HepG2 (cell line): ENCODE measurements at regions not wholly inside any gene's neighbourhood (a gene's known extent, or its start where the extent isn't known, plus 50 kb on each side); places are given as distances from the start of the nearest gene placed in this dataset.

ENCODE experiments used
- CBFB ChIP-seq: sonication (generic); formaldehyde crosslinking; IDR thresholded peaks from 2 replicates; pipeline ENCODE4 v1.4.0; 2020; ENCODE audit warnings: missing genetic modification reagents
- GABPA ChIP-seq, 2 experiments: IDR thresholded peaks; 2 replicates each; pipeline ENCODE4 v1.6.1; 2011 to 2016; ENCODE audit warnings: low read depth in 2 of 2, low read length in 1 of 2, missing biosample characterization in 1 of 2, missing genetic modification characterization in 1 of 2
- HMGA1 ChIP-seq: sonication (generic); formaldehyde crosslinking; conservative IDR thresholded peaks from 2 replicates; pipeline ENCODE4 v1.4.0; 2020; ENCODE audit warnings: missing genetic modification reagents
- HNF4G ChIP-seq, 2 experiments: sonication (generic) in 1 of 2; formaldehyde crosslinking in 1 of 2; IDR thresholded peaks; 2 replicates each; pipeline versions ENCODE4 v1.4.0 to v1.6.1; 2011 to 2020; ENCODE audit warnings: borderline replicate concordance in 2 of 2, low read depth in 2 of 2, mild to moderate bottlenecking in 2 of 2, low read length in 1 of 2, missing genetic modification reagents in 1 of 2, moderate library complexity in 1 of 2
- MEIS2 ChIP-seq: sonication (generic); formaldehyde crosslinking; IDR thresholded peaks from 2 replicates; pipeline ENCODE4 v1.9.0; 2021; ENCODE audit warnings: mild to moderate bottlenecking, missing genetic modification reagents
- POLR2A ChIP-seq, 2 experiments: IDR thresholded peaks; 2 replicates each; pipeline ENCODE4 v1.6.1; 2011; ENCODE audit warnings: low read depth in 2 of 2, low read length in 2 of 2, mild to moderate bottlenecking in 1 of 2, moderate library complexity in 1 of 2; ENCODE audit not compliant: insufficient read depth in 1 of 2
- SOX13 ChIP-seq, 3 experiments: fragments of 450-650 bp in 1 of 3; sonication (generic) in 1 of 3; formaldehyde crosslinking in 1 of 3; IDR thresholded peaks in 2 of 3; conservative IDR thresholded peaks in 1 of 3; 2 replicates each; pipeline versions ENCODE4 v1.5.0 to v1.6.1; 2016 to 2020; ENCODE audit warnings: antibody characterized with exemption in 1 of 3, mild to moderate bottlenecking in 1 of 3, missing compliant biosample characterization in 1 of 3, missing genetic modification reagents in 1 of 3, moderate library complexity in 1 of 3
- ZNF121 ChIP-seq: sonication (generic); formaldehyde crosslinking; IDR thresholded peaks from 2 replicates; pipeline ENCODE4 v1.5.0; 2020; ENCODE audit warnings: mild to moderate bottlenecking, missing genetic modification reagents
- ZNF124 ChIP-seq: sonication (generic); formaldehyde crosslinking; IDR thresholded peaks from 2 replicates; pipeline ENCODE4 v1.4.0; 2020; ENCODE audit warnings: missing genetic modification reagents
- TF ChIP-seq, protein P1 (sequence below): sonication (generic); formaldehyde crosslinking; IDR thresholded peaks from 2 replicates; pipeline ENCODE4 v1.5.0; 2020; ENCODE audit warnings: mild to moderate bottlenecking, missing genetic modification reagents, moderate library complexity
- TF ChIP-seq, protein P2 (sequence below): sonication (generic); formaldehyde crosslinking; IDR thresholded peaks from 2 replicates; pipeline ENCODE4 v1.4.0; 2020; ENCODE audit warnings: missing genetic modification reagents
- TF ChIP-seq, protein P3 (sequence below): IDR thresholded peaks from 2 replicates; pipeline ENCODE4 v1.6.1; 2016; ENCODE audit warnings: missing compliant biosample characterization, missing genetic modification reagents, borderline replicate concordance

DNA sequence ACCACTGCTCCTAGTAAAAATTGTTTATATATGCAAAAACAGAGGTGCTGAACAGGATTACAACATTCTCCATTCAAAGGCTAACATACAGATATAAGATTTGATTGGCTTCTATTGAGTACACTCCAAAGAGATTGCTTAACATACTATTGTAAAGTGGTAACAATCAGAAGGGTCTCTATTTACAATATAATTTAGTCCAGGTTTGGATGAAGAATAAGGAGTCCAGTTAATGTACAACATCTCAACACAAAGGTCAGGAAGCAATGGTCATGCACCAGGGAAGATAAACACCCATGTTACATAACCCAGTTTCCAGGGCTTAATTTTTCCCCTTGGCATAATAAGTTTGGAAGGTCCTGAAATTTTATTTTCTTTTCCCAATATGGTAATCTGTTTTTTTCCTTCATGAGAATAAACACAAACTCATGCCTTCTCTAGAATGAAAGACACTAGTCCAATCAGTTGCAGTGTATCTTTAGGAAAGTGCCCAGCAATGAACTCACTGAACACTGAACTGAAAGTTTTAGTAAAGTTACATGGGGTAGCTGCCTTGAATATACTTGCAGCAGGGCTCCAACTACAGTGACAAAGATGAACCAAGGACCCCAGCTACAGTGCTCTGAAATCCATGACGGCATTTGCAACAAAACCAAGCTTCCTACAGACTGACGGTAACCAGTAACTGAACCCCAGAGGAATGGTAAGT is 255.3 kb upstream of the GJE1 start:
- TF ChIP-seq GABPA (IDR thresholded peaks at IDR 0.05; ENCODE audit: low read depth, low read length) = no peak
- peak; percentile 50; the same call in 1 of the 2 replicates for TF ChIP-seq GABPA (CRISPR knock-in tag; IDR thresholded peaks at IDR 0.05; ENCODE audit: low read depth)
- TF ChIP-seq ZNF124 (CRISPR knock-in tag) = no peak
- TF ChIP-seq, protein P1, sequence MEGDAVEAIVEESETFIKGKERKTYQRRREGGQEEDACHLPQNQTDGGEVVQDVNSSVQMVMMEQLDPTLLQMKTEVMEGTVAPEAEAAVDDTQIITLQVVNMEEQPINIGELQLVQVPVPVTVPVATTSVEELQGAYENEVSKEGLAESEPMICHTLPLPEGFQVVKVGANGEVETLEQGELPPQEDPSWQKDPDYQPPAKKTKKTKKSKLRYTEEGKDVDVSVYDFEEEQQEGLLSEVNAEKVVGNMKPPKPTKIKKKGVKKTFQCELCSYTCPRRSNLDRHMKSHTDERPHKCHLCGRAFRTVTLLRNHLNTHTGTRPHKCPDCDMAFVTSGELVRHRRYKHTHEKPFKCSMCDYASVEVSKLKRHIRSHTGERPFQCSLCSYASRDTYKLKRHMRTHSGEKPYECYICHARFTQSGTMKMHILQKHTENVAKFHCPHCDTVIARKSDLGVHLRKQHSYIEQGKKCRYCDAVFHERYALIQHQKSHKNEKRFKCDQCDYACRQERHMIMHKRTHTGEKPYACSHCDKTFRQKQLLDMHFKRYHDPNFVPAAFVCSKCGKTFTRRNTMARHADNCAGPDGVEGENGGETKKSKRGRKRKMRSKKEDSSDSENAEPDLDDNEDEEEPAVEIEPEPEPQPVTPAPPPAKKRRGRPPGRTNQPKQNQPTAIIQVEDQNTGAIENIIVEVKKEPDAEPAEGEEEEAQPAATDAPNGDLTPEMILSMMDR = no peak
- no peak for TF ChIP-seq POLR2A (IDR thresholded peaks at IDR 0.05; ENCODE audit: insufficient read depth in 1 of 2, low read depth in 2 of 2, low read length in 2 of 2)
- TF ChIP-seq, protein P2, sequence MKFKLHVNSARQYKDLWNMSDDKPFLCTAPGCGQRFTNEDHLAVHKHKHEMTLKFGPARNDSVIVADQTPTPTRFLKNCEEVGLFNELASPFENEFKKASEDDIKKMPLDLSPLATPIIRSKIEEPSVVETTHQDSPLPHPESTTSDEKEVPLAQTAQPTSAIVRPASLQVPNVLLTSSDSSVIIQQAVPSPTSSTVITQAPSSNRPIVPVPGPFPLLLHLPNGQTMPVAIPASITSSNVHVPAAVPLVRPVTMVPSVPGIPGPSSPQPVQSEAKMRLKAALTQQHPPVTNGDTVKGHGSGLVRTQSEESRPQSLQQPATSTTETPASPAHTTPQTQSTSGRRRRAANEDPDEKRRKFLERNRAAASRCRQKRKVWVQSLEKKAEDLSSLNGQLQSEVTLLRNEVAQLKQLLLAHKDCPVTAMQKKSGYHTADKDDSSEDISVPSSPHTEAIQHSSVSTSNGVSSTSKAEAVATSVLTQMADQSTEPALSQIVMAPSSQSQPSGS (CRISPR knock-in tag) = no peak
- TF ChIP-seq CBFB (CRISPR knock-in tag) = no peak
- no peak for TF ChIP-seq ZNF121
- no peak for TF ChIP-seq HMGA1
- peak; percentile 43; the same call in 1 of the 2 replicates for TF ChIP-seq SOX13 (IDR thresholded peaks at IDR 0.05)
- peak in 1 of 2 experiments; percentile 91; a peak in 2 of 4 replicates for TF ChIP-seq SOX13 (CRISPR knock-in tag; conservative IDR thresholded peaks at IDR 0.05 in 1 of 2, IDR thresholded peaks at IDR 0.05 in 1 of 2)
- no peak for TF ChIP-seq MEIS2 (CRISPR knock-in tag)
- peak; percentile 64 for TF ChIP-seq HNF4G (IDR thresholded peaks at IDR 0.05; ENCODE audit: borderline replicate concordance, low read depth, low read length)
- no peak; the same call in 1 of the 2 replicates for TF ChIP-seq HNF4G (CRISPR knock-in tag; IDR thresholded peaks at IDR 0.05; ENCODE audit: borderline replicate concordance, low read depth)
- TF ChIP-seq, protein P3, sequence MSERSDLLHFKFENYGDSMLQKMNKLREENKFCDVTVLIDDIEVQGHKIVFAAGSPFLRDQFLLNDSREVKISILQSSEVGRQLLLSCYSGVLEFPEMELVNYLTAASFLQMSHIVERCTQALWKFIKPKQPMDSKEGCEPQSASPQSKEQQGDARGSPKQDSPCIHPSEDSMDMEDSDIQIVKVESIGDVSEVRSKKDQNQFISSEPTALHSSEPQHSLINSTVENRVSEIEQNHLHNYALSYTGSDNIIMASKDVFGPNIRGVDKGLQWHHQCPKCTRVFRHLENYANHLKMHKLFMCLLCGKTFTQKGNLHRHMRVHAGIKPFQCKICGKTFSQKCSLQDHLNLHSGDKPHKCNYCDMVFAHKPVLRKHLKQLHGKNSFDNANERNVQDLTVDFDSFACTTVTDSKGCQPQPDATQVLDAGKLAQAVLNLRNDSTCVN (CRISPR knock-in tag) = no peak
